ENCODE measurements at regions not wholly inside any gene's neighbourhood (a gene's known extent, or its start where the extent isn't known, plus 50 kb on each side); places are given as distances from the start of the nearest gene placed in this dataset.

DNA sequence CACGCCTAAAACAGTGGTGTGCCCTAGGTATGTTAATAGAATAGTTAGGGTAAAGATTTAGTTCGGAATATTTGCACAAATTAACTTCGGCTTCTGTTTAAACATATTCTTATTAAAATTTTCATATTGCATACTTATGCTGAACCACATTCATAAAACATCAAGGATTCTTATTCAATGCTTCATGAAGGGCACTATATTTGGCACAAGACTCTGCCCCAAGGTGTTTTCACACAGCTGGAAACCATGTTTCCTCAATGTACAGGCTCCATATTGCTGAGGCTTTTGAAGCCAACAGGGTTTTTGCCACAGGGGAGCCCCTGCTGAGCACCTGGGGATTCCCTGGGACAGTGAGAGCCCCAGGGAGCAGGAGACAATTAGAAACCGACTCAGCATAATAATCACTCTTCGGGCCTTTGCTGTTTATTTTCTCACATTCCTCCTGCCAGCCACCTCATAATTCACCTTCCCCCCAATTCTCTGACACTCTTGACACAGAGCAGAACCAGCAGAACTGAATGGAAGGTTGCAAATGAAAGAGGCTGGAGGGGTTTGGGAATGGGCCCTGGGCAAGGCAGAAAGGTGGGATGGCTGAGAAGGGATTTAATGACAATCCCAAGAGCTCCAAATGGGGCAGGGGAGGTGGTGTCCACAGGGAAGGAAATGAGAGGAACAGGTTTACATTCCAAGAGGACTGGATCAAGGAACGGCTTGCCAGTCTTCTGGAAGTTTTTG is 72.3 kb upstream of the POMP start:
- POLR2A ChIA-PET (ENCODE audit: partially characterized antibody): no interaction called here
- no peaks in the 10 kb centered on the region for H3K79me1 ChIP-seq (ENCODE audit: low read depth, low read length)
- H3K18ac ChIP-seq (ENCODE audit: extremely low read depth, low read length): 0 out of 2 replicates have a peak overlapping the region, but pooled peaks have one; percentile 17
- H3K36me3 ChIP-seq (ENCODE audit: control insufficient read depth in 2 of 4, insufficient read depth in 4 of 4, low read length in 3 of 4): no peaks in the 10 kb centered on the region
- H3K23me2 ChIP-seq (ENCODE audit: low read depth, low read length): no peaks in the 10 kb centered on the region
- no peak overlapping the region for H3K4ac ChIP-seq (replicated peaks; ENCODE audit: insufficient read length, low read depth, low read length)
- H4K5ac ChIP-seq (ENCODE audit: insufficient read length, low read depth, low read length): no peak overlapping the region
- no peaks in the 10 kb centered on the region for H3K79me2 ChIP-seq (ENCODE audit: control insufficient read depth in 1 of 2, insufficient read depth in 2 of 2, low read length in 2 of 2)
- H3K14ac ChIP-seq (ENCODE audit: insufficient read length): no peak overlapping the region
- H4K91ac ChIP-seq (replicated peaks; ENCODE audit: insufficient read length, low read length): no peak overlapping the region
- H3K4me2 ChIP-seq (ENCODE audit: insufficient read depth in 1 of 2, low read depth in 2 of 2, low read length in 2 of 2): peak overlapping the region in 1 of 2 experiments; percentile 22; a peak in 1 of 4 replicates
- H3K23ac ChIP-seq (ENCODE audit: insufficient read length): no peak overlapping the region
- H3K9ac ChIP-seq (replicated peaks in 1 of 4; ENCODE audit: extremely low read depth in 1 of 4, low read depth in 3 of 4, low read length in 3 of 4): no peak overlapping the region; a peak in 1 of 7 replicates
- H3K4me1 ChIP-seq (replicated peaks in 1 of 4; ENCODE audit: control insufficient read depth in 3 of 4, insufficient read depth in 4 of 4, low read length in 3 of 4): peaks cover 0 to 7% (median 5%) of the 10 kb centered on the region in 4 experiments; a peak in 4 of 7 replicates
- no peaks in the 10 kb centered on the region for H3K9me3 ChIP-seq (ENCODE audit: insufficient read depth in 2 of 2, low read depth in 1 of 2, low read length in 1 of 2)
- FAIRE-seq (no peak), DNase-seq (ENCODE audit: low read depth in 1 of 2, low spot score in 2 of 2) (no peak)
- 73% methylated on average over 6 of the region's 6 CpGs; no CpG with 5 or more reads in 1 of the 2 experiments for WGBS, 2 experiments (ENCODE audit: extremely low coverage in 1 of 2, insufficient coverage in 1 of 2, insufficient read length in 1 of 2, insufficient replicate concordance in 2 of 2, low coverage in 1 of 2, low lambda C conversion rate in 2 of 2, missing lambda C conversion rate in 1 of 2)
- no peak overlapping the region for H2BK120ac ChIP-seq (replicated peaks; ENCODE audit: low read depth, low read length)
- no peak overlapping the region for H3K27ac ChIP-seq (ENCODE audit: low read depth, low read length)
- peak overlapping the region; percentile 13; the same call in 1 of the 2 replicates for H2BK20ac ChIP-seq (ENCODE audit: low read length)
- no peak overlapping the region for H4K8ac ChIP-seq (ENCODE audit: extremely low read depth, insufficient read depth, low read length)
- H2BK15ac ChIP-seq (ENCODE audit: low read length): no peak overlapping the region
- no peak overlapping the region for H2AFZ ChIP-seq (ENCODE audit: low read length)
- H2BK5ac ChIP-seq (ENCODE audit: low read depth, low read length): peak overlapping the region; percentile 49; the same call in 1 of the 2 replicates
- H2BK12ac ChIP-seq (ENCODE audit: low read depth, low read length): peak overlapping the region; percentile 64; the same call in 1 of the 2 replicates
- no peaks in the 10 kb centered on the region for H4K20me1 ChIP-seq (replicated peaks in 1 of 2; ENCODE audit: control insufficient read depth in 1 of 2, insufficient read depth in 2 of 2, low read length in 2 of 2)
- 0 out of 2 replicates have a peak overlapping the region, but pooled peaks have one; percentile 14 for H2AK5ac ChIP-seq (ENCODE audit: low read depth, low read length)
- H3K4me3 ChIP-seq (ENCODE audit: extremely low read depth in 1 of 4, insufficient read depth in 2 of 4, low read depth in 3 of 4, low read length in 4 of 4): no peak overlapping the region
- no peak overlapping the region for H3K56ac ChIP-seq (replicated peaks; ENCODE audit: insufficient read length, low read depth, low read length)
- H3K27me3 ChIP-seq (replicated peaks in 1 of 4; ENCODE audit: control insufficient read depth in 3 of 4, extremely low read depth in 1 of 4, insufficient read depth in 3 of 4, low read length in 3 of 4): no peaks in the 10 kb centered on the region
- CTCF ChIA-PET (ENCODE audit: partially characterized antibody): interaction anchor here (1.7 kb wide), 1 partner anchor 45 kb away, joined by 3 read pairs; no protein-coding TSS in a partner anchor
